ENCODE measurements at regions not wholly inside any gene's neighbourhood (a gene's known extent, or its start where the extent isn't known, plus 50 kb on each side); places are given as distances from the start of the nearest gene placed in this dataset.
A peak's percentile ranks its signal among the peaks of the same experiment; 100 is the strongest.

DNA sequence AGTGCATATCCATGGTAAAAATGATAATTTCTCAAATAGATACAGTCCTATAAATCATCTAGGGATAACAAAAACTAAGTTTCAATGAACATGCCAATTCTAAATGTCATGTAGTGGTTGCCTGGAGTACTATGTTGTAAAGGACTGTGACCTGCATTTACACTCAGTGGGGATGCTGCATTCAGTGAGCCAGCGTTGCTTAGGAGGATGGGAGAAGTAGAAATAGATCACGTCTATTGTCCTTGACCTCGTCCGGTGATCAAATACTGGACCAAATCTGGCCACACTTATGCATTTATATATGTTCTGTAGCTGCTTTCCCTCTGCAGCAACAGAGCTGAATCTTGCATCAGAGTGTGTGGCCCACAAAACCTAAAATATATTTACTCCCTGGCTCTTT lies 139.0 kb upstream of the ETAA1 start:
- no peak for DNase-seq

DNA sequence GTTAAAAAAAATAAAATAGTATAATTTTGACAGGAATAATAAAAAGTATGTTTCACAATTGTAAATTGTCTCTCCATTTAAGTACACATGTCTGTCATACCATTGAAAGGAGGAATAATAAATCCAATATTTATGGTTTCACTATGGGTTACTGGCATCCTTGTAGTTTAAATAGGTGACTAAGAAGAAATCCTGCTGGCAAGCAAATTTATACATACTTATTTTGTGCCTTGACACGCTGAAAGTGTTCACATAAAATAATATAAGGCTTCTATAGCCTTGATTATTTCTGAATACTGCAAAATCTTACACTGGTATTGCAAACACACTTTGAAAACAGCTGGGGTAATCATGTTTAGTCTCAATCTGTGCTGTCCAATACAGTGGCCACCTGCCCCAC lies 138.3 kb upstream of the ETAA1 start:
- no peak for DNase-seq

DNA sequence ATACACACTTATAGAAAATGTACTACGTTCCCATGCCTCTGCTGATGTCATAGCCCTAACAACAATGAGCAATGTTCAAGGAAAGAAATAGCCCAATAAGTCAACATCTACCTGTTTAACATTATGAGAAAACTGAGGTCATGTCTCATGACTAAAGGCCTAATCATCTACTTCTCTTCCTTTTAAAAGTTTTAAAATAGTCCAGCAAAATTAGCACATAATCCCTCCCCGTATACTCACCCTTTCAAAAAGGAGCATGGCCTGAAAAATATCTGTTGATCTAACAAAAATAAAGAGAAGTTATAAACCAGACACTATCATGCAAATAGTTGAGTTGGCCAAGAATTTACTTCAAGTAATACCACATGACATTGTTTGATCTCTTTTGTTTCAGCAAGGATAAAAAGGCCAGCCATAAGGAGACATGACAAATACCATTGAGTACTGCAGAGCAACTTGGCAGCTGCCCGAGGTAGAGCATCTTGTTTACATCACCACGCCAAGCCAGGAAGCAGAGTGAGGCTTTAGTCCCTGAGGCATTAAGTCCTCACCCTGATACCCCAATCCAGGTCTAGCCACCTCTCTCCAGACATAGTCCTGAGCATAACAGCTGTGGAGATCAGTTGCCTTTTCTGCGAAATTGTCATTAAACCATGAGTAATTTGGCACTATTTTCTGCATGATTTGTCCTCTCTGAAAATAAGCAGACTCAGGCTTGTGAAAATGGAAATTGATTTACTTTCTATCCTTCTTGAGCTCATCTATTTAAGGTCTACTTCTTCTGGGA lies 137.4 kb upstream of the ETAA1 start:
- peak; percentile 43 for DNase-seq

DNA sequence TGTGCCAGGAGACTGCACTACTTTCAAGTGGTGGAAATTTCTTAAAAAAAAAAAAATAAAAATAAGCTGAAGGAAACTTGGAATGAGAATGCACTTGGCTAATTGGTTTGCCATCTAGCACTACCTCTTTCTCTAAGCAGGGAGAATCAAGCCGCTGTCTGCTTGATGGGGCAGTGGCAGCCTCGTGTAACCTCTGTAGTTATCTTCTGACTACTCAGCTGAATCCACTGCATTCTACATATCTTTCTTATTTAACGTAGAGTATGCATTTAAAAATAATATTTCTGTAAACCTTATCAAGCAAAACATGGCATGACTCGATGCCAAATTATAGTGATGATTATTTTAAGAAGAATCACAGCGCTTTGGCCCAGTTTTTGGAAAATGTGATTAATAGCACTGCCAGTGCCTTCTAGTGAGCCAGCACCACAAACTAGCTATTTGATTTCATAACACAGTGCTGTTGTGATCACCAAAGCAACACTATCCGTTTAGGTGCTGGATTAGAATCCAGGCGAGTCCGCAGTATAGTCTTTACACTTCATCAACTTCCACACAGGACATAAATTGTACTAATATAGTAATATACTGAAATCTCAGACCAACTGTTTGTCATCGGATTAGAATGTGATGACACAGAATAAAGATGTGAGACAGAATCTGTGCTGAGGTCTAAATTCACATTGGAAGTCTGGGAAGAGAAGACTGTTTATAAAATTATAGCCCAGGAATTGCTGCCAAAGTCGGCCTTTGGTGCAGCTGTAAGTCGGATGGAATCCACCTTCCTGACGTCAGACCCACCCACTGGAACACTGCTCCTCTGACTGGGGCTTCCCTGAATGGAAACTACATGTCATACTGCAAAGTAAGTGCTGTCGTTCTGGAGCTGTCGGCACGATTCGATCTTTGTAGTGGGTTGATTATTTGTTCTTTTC lies 136.5 kb upstream of the ETAA1 start:
- DNase-seq = peak; percentile 93

DNA sequence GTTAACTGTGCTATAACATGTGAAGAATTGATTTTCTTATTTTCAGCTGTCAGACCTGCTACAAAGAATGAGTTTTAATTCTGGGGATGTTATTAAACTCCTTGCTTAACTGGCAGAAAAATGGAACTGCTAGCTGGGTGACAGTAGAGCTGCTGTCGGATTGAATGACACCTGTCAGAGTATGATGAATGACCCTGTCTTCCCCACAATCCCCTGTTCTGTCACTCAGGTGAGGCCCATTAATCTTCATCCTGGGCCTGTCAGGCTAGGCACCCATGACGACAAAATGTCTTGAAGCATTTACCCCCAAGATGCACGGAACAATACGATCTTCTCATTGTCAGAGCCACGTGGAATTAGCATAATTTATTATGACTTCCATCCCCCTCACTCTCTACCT lies 129.9 kb upstream of the ETAA1 start:
- no peak for DNase-seq

DNA sequence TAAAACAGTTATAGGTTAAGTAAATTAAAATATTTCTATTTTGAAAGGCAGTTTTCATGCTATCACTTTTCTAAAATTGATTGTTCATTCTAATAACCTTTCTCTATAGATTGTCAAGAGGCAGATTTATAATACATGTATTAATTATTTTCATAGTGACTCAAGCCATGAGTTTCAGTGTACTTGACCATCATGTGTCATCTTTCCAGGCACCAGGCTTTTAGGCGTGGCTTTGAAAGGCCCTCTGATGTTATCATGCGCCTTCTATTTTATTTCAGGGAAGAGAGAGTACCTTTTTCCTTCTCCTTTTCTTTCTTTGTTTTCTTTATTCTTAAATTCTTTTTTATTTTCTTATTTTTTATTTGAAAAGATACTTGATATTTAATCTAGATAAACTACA lies 128.3 kb upstream of the ETAA1 start:
- DNase-seq = no peak

DNA sequence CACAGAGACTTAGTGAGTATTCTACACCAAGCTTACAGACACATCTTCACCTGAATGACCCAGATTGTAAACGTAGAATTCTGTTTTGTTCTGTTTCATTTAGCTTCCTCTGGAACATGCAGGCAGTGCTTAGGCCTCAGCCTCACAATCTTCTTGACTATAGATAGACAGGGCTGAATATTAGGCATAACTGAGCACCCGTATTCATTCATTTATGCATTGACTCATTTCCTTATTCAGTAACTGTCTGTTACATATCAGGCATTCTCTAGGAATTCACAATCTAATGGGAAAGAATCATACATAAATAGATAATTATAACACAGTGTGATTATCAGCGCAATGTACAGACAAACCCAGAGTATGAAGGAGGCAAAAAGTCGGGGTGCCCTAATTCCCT lies 124.9 kb upstream of the ETAA1 start:
- DNase-seq = no peak

DNA sequence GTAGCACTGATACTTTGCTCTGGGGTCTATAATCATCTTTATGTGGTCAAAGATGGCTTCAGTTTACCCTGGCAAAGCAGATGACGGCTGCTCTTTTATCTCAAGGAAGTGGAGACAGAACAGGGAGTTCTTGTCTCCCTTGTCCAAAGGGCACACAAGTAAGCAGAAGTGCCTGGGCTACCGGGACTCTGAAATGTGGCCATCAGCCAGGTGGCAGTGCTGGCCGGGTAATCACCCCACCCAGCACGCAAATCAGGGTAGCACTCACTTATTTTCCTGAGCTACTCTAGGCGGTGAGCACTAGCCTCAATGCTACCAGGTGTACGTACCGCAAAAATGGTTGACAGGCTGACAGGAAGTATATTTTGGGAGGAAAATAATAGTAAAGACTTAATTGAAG lies 119.7 kb upstream of the ETAA1 start:
- DNase-seq = no peak

DNA sequence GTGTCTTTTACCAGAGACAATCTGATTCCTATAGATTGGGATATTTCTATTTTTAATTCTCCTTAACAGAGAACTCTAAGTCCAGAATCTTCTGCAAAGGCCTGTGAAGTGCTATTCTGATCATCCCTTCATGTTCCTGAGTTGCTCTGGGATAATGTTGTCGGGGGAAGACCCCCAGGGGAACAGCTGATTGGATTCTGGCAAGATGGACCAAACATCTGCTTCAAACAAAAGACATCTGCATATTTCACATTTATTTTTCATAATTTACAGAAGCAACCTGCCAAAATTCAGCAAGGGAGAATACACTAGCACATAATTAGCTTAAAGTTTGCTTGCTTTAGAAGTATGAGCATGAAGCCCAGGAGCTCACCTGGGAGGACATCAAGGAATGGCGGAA lies 116.0 kb upstream of the ETAA1 start:
- peak; percentile 31 for DNase-seq

DNA sequence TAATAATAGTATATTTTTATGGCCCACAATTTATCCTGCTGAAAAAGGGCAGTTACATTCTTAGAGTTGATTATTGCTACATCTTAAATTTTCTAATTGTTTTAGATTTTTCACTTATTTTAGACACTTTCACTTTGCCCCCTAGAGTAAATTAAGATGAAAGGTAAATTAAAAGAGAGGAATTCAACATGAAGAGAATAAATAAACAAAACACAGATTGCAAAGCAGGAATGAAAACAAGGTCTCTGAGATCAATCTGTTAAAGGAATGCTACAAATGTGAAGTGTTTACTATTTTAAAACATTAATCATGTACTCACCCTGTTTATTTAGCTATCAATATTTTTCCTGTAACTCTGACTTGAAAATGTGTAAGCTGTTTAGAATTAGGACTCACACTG lies 113.5 kb upstream of the ETAA1 start:
- no peak for DNase-seq

DNA sequence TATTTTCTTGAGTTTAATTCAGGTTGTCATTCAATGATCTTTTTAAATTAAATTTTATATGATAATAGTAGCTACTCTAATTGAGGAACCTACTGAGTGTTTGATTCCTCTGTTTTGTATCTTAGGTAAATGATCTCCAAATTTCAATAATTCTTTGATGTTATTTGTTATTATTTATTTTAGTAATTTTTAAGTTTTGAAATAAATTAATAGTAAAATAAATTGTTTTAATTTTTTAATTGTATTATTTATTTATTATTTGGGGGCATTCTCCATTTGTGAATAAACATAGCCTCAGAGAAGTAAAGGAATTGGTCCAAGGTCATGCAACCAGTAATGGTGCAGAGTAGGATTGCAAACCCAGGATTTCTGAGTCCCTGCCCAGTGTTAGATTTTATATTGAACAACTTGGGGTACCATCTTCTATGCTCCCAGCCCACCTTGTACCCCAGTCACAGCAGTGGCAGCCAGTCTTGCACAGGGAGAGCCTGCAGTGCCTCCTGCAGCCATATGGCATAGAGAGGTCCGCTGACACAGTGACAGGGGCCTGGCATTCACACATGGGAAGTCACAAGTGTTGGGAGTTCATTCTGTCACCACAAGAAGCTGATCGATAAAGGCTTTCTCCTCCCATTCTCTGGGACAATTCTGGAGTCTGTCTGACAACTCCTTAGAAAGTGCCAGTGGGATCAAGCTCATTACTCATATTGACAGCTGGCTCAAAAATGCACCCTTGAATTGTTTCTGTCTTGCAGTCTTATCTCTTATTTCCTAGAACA lies 110.0 kb upstream of the ETAA1 start:
- no peak for DNase-seq

DNA sequence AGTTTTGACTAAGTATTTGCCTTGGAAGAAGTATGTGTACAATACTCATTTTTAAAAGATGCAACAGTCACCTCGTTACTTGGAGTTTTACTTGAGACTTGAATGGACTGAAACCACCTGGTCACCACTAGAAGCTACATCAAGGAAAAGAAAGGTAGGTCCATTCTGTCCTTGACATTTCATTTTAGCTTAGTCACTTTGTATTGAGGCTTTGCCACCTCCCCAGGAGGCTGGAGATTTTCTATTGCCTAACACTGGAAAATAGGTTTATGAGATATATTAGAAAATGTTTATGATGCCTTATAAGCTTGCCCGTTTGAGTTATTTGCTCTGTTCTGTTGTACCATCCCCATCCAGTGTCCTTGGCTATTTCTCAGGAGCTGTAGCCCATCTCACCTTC lies 107.9 kb upstream of the ETAA1 start:
- no peak for DNase-seq

DNA sequence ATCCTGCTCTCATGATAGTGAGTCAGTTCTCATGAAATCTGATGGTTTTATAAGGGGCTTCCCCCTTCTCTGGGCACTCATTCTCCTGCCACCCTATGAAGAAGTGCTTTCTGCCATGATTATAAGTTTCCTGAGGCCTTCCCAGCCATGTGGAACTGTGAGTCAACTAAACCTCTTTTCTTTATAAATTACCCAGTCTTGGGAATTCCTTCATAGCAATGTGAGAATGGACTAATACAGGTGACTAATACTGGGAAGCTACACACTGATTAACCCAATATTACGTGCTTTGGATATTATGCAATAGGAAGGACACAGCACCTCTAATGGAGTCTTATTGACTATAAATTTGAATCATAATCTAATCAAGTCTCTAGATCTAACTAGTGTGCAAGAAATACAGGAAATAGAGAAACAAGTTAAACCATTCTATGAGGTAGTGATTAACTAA lies 107.2 kb upstream of the ETAA1 start:
- no peak for DNase-seq

DNA sequence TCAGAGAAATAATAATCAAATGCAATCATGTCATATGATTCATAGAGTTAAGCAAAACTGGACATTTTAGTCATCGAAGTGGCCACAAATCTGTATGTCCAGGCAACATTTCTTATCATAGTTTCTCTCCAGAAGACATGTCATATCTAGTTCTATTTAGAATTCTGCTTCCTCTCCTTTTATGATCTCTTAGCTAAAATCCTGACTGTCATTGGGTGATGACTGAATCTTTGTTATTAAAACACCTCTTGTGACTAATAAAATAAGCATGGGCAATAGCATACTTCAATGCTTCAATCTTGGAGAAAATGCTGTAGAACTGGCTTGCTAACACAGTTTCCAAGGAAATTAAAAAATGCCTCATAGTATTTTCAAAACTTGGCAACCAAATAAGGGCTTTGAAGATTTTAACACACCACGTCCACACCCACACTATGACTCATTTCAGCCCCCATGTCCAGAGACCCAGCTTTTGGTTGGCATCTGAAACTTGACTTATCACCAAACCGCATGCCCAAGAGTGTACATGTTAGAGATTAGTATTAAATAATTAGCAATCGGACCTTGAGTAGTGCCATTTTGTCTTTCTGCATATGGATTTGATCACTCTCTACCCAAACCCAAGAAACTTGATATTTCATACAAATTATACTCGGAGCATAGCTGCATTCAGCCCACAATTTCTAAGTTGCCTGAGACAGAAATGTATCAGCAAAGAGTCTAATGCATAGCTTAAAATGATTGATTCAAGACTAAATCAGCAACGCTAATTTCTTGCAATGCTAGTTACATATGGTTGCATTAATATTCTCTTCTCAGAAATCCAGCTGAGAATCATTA lies 106.5 kb upstream of the ETAA1 start:
- no peak for DNase-seq

DNA sequence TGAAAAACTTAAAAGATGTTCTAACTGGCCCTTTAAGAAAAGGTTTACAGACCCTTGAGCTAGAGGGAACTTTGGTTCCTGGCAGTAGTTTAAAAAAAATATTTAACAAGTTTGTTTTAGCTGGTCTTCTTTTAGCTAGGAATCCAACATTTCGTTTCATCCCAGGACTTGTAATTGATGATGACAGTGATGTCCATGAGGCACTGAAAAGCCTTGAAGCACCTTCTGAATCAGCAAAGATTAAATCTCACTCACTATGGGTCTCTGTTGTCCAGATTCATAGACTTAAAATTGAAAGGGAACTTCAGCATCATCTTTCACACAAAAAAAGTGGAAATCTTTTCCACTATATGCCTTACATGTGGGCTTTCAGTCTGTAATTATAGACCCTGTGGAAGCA lies 102.9 kb upstream of the ETAA1 start:
- DNase-seq = no peak

DNA sequence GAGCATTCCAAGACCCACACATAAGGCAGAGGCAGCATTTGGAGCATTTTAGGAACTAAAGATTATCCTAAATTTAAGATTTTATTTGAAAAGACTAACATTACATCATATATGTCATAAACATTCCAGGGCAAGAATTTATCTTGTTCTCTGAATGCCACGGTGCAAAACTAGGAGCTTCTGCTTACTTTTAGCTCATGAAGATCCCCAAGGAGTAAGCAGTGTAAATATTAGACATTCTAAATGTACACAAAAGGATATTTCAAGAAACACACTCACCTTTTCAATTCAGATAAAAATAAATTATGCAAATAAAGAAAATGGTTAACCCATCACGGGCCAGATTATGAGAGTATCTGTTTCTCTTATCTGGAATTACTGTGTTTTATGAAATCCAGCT lies 101.7 kb upstream of the ETAA1 start:
- no peak for DNase-seq

DNA sequence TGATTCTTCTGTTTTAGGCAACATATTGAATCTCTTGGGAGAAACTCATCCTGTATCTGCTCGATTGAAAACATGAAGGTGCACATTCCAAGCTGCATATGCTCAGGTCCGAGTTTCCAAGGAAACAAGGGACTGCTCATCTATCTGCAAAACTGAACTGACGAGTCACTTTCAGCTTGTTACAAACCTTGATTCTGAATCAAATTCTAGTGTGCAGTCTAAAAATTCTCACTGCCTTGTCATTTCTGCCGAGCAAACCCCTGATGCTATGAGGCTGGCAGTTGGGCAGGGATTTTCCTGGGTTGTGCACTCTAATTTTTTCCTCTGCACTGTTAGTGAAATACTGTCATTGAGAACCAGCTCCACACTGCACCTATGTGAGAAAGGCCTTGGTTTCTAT lies 101.3 kb upstream of the ETAA1 start:
- DNase-seq = no peak

DNA sequence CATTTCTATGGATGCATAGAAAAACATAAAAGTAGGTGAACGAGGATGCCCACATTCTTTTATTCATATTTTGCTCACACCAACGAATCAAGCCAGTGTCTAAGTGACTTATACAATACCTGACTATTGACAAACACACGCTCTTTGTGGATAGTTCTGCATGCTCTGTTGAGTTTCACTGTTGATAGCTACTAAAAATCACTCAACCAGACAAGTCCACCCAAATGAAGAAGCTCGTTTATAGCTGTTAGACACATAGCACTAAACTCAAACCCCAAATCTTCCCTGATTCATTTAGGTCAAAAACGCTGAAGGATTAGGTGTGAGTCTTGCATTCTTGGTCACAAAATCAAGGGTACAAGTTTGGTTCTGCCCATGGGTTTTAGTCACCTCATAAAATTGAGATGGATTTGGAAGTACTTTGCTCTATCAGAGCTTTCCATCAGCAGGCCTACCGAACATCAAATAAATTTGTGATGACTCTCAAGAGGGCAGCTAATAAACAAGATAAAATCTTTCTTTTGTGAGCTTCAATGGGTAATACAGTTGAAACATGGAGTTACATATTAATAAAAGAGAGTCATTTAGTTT lies 92.7 kb upstream of the ETAA1 start:
- DNase-seq = no peak

DNA sequence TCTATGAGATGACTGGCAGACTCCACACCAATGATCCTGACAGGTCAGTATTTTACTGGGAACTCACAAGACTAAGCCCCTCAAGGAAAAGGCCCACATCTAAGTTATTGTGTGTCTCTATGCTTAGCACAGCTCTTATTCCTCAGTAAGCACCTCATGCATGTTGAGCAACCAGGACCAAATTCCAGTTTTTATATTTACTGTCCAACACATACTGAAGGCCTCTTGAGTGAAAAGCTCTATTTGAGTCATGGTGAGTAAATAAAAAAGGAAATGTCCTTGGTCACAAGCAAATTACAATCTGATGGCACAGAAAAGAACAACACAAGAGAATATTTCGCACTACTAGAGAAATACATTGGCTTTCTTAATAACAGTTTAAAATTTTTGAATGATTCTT lies 87.9 kb upstream of the ETAA1 start:
- no peak for DNase-seq

DNA sequence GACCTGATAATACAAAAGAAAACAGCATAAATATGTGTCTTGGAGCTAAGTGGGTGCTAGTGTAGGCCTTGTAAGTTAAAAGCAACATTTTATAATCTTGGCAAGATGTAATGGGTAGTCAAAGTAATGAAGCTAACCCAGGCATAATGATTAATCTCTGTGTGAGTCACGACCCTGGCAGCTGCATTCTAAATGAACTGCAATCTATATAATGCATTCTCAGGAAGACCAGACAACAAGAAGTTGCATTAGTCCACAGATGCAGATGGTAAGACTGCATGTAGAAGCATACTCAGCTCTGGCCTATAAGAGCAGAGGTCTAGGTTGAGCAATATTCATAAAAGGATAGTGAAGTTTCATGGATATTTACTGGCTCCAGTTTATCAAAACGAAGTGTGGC lies 85.6 kb upstream of the ETAA1 start:
- no peak for DNase-seq

DNA sequence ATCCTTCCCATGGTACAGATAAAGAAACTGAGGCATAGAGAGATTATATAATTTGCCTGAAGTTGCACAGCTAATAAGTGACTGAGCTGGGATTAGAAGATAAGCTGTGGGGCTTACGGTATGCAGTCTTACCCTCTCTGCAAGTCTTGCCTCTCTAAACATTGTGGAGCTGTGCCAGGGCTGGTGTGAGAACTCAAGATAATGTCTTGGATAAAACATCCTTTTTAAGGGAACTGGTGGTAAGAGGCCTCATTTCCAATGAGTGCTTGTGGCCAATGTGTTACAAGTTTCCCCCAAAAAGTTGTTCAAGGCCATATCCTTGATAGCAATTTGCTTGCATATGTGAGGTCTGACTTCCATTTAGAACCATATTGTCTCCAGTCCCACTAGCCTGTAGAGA lies 84.3 kb upstream of the ETAA1 start:
- DNase-seq = no peak

DNA sequence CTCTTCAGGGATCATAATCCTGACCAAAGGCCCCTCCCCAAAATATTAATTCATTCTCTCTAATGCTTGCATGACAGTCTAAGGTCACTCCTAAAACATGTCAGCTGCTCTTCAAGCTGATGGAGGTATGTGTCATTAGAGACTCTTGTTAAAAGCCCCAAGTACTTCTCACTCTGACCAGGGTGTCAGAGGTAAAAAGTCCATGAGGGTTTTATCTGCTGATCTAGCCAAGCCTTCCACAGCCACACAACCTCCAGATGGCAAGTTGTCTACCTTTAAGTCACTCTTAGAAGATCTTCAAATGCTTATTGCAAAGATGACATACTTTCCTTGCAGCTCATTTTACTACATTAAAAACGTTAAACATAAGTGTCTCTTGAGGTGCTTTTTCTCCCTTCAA lies 83.6 kb upstream of the ETAA1 start:
- DNase-seq = no peak
